ENCODE measurements at regions not wholly inside any gene's neighbourhood (a gene's known extent, or its start where the extent isn't known, plus 50 kb on each side); places are given as distances from the start of the nearest gene placed in this dataset.
"Not testable (repeated sequence)": the region's sequence is repeated elsewhere in the genome, so short reads cannot be mapped to it uniquely, and the experiment has no call there.

GRCh38 chr13:21889651-21890050 lies 218.8 kb downstream of the FGF9 start:
- POLR2A ChIA-PET: no interaction called here
- no TSS peak for BruUV-seq (replicated peaks)
- RAD21 ChIA-PET (ENCODE audit: low non-redundant PET in 1 of 2, low total read pairs in 2 of 2, uncharacterized antibody in 2 of 2, unreplicated experiment in 2 of 2): no interaction called here
- Histone ChIP-seq H3K4me3 (replicated peaks in 1 of 2; ENCODE audit: low read depth in 1 of 2, low read length in 2 of 2) (no peak overlapping the region), H4K20me1 (ENCODE audit: insufficient read depth) (no peaks in the 10 kb centered on the region), H3K9me3 (ENCODE audit: control insufficient read depth in 1 of 2, insufficient read depth in 1 of 2, low read depth in 1 of 2, low read length in 2 of 2) (no peaks in the 10 kb centered on the region), H3K36me3 (ENCODE audit: control insufficient read depth in 1 of 2, insufficient read depth in 2 of 2, low read length in 2 of 2) (no peaks in the 10 kb centered on the region), H2AFZ (ENCODE audit: low read depth, low read length, poor library complexity, severe bottlenecking) (no peak overlapping the region), H3K79me2 (ENCODE audit: insufficient read depth, low read length) (no peaks in the 10 kb centered on the region), H3K27ac (ENCODE audit: low read depth, low read length) (no peak overlapping the region), H3K9ac (ENCODE audit: low read length) (no peak overlapping the region), H3K4me1 (ENCODE audit: control insufficient read depth in 1 of 2, insufficient read depth in 2 of 2, low read length in 2 of 2) (no peaks in the 10 kb centered on the region), H3K27me3 (ENCODE audit: insufficient read depth, low read length) (0 out of 2 replicates have a peak, but pooled peaks cover 5% of the 10 kb centered on the region), H3K9me2 (ENCODE audit: insufficient read depth) (no peaks in the 10 kb centered on the region), H3K4me2 (ENCODE audit: low read length) (no peak overlapping the region)
- no peak for TF ChIP-seq ELF1 (IDR thresholded peaks at IDR 0.05; ENCODE audit: borderline replicate concordance, low read depth)
- TF ChIP-seq EGR1 (IDR thresholded peaks at IDR 0.05; ENCODE audit: low read depth): no peak
- no peak for TF ChIP-seq TCF7L2 (IDR thresholded peaks at IDR 0.05; ENCODE audit: borderline replicate concordance, extremely low read depth, insufficient read depth, insufficient read length)
- TF ChIP-seq FOSL1 (IDR thresholded peaks at IDR 0.05; ENCODE audit: low read depth): no peak
- no peak for TF ChIP-seq CBX3 (IDR thresholded peaks at IDR 0.05; ENCODE audit: low read depth)
- no peak for TF ChIP-seq ZNF274 (IDR thresholded peaks at IDR 0.05; ENCODE audit: low read depth, low read length)
- TF ChIP-seq, protein P1, sequence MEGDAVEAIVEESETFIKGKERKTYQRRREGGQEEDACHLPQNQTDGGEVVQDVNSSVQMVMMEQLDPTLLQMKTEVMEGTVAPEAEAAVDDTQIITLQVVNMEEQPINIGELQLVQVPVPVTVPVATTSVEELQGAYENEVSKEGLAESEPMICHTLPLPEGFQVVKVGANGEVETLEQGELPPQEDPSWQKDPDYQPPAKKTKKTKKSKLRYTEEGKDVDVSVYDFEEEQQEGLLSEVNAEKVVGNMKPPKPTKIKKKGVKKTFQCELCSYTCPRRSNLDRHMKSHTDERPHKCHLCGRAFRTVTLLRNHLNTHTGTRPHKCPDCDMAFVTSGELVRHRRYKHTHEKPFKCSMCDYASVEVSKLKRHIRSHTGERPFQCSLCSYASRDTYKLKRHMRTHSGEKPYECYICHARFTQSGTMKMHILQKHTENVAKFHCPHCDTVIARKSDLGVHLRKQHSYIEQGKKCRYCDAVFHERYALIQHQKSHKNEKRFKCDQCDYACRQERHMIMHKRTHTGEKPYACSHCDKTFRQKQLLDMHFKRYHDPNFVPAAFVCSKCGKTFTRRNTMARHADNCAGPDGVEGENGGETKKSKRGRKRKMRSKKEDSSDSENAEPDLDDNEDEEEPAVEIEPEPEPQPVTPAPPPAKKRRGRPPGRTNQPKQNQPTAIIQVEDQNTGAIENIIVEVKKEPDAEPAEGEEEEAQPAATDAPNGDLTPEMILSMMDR (IDR thresholded peaks at IDR 0.05 in 2 of 3, conservative IDR thresholded peaks at IDR 0.05 in 1 of 3; ENCODE audit: borderline replicate concordance in 1 of 3, insufficient read depth in 1 of 3, low read depth in 2 of 3, low read length in 2 of 3): no peak
- no peak for TF ChIP-seq POLR2A (IDR thresholded peaks at IDR 0.05; ENCODE audit: borderline replicate concordance, extremely low read depth, insufficient read depth, insufficient read length)
- no peak for TF ChIP-seq RAD21 (IDR thresholded peaks at IDR 0.05; ENCODE audit: low read depth)
- TF ChIP-seq MAX (IDR thresholded peaks at IDR 0.05): no peak
- TF ChIP-seq YY1 (IDR thresholded peaks at IDR 0.05; ENCODE audit: extremely low read depth, insufficient replicate concordance, low read depth, low read length): no peak
- TF ChIP-seq ZFX (IDR thresholded peaks at IDR 0.05): no peak
- TF ChIP-seq, protein P2, sequence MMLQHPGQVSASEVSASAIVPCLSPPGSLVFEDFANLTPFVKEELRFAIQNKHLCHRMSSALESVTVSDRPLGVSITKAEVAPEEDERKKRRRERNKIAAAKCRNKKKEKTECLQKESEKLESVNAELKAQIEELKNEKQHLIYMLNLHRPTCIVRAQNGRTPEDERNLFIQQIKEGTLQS (IDR thresholded peaks at IDR 0.05): no peak
- TF ChIP-seq POLR2AphosphoS5 (IDR thresholded peaks at IDR 0.05; ENCODE audit: low read depth, low read length): no peak
- TF ChIP-seq, protein P3, sequence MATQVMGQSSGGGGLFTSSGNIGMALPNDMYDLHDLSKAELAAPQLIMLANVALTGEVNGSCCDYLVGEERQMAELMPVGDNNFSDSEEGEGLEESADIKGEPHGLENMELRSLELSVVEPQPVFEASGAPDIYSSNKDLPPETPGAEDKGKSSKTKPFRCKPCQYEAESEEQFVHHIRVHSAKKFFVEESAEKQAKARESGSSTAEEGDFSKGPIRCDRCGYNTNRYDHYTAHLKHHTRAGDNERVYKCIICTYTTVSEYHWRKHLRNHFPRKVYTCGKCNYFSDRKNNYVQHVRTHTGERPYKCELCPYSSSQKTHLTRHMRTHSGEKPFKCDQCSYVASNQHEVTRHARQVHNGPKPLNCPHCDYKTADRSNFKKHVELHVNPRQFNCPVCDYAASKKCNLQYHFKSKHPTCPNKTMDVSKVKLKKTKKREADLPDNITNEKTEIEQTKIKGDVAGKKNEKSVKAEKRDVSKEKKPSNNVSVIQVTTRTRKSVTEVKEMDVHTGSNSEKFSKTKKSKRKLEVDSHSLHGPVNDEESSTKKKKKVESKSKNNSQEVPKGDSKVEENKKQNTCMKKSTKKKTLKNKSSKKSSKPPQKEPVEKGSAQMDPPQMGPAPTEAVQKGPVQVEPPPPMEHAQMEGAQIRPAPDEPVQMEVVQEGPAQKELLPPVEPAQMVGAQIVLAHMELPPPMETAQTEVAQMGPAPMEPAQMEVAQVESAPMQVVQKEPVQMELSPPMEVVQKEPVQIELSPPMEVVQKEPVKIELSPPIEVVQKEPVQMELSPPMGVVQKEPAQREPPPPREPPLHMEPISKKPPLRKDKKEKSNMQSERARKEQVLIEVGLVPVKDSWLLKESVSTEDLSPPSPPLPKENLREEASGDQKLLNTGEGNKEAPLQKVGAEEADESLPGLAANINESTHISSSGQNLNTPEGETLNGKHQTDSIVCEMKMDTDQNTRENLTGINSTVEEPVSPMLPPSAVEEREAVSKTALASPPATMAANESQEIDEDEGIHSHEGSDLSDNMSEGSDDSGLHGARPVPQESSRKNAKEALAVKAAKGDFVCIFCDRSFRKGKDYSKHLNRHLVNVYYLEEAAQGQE (IDR thresholded peaks at IDR 0.05; ENCODE audit: low read depth): no peak
- no peak for TF ChIP-seq EZH2phosphoT487 (IDR thresholded peaks at IDR 0.05; ENCODE audit: borderline replicate concordance)
- intact Hi-C loops (cut with micrococcal nuclease): no loop called here
- CTCF ChIA-PET: no interaction called here
- DNase-seq (ENCODE audit: low read depth, low spot score) (no peak), ATAC-seq (no peak)

DNA sequence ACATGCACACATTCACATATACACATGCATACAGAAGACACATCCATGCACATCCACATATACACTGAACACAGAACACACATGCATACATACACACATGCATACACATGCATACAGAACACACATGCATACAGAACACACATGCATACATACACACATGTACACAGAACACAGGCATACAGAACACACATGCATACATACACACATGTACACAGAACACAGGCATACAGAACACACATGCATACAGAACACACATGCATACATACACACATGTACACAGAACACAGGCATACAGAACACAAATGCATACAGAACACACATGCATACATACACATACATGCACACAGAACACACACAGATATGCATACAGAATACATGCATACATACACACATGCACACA lies 219.3 kb downstream of the FGF9 start:
- H3K9me2 ChIP-seq (ENCODE audit: insufficient read depth); CTCF ChIA-PET; H3K4me1 ChIP-seq (ENCODE audit: control insufficient read depth in 1 of 2, insufficient read depth in 2 of 2, low read length in 2 of 2); ATAC-seq; H4K20me1 ChIP-seq (ENCODE audit: insufficient read depth); RAD21 ChIA-PET (ENCODE audit: low non-redundant PET in 1 of 2, low total read pairs in 2 of 2, uncharacterized antibody in 2 of 2, unreplicated experiment in 2 of 2); H3K9ac ChIP-seq (ENCODE audit: low read length); H3K27me3 ChIP-seq (ENCODE audit: insufficient read depth, low read length); intact Hi-C loops (cut with micrococcal nuclease); POLR2A ChIA-PET; H3K79me2 ChIP-seq (ENCODE audit: insufficient read depth, low read length); BruUV-seq (replicated peaks); H3K27ac ChIP-seq (ENCODE audit: low read depth, low read length); H3K4me3 ChIP-seq (replicated peaks in 1 of 2; ENCODE audit: low read depth in 1 of 2, low read length in 2 of 2); DNase-seq (ENCODE audit: low read depth, low spot score); H3K9me3 ChIP-seq (ENCODE audit: control insufficient read depth in 1 of 2, insufficient read depth in 1 of 2, low read depth in 1 of 2, low read length in 2 of 2); H2AFZ ChIP-seq (ENCODE audit: low read depth, low read length, poor library complexity, severe bottlenecking); H3K4me2 ChIP-seq (ENCODE audit: low read length); H3K36me3 ChIP-seq (ENCODE audit: control insufficient read depth in 1 of 2, insufficient read depth in 2 of 2, low read length in 2 of 2): not testable (repeated sequence)

Measured in HCT116 (cell line).